HG02885 (cell line): ENCODE measurements at regions not wholly inside any gene's neighbourhood (a gene's known extent, or its start where the extent isn't known, plus 50 kb on each side); places are given as distances from the start of the nearest gene placed in this dataset.
"Not testable (repeated sequence)": the region's sequence is repeated elsewhere in the genome, so short reads cannot be mapped to it uniquely, and the experiment has no call there.

ENCODE experiments used
- ATAC-seq: cut with Tn5 transposase; IDR thresholded peaks from one replicate; pipeline ENCODE4 v1.9.1; 2021; ENCODE audit warnings: mild to moderate bottlenecking; ENCODE audit not compliant: unreplicated experiment, poor library complexity

DNA sequence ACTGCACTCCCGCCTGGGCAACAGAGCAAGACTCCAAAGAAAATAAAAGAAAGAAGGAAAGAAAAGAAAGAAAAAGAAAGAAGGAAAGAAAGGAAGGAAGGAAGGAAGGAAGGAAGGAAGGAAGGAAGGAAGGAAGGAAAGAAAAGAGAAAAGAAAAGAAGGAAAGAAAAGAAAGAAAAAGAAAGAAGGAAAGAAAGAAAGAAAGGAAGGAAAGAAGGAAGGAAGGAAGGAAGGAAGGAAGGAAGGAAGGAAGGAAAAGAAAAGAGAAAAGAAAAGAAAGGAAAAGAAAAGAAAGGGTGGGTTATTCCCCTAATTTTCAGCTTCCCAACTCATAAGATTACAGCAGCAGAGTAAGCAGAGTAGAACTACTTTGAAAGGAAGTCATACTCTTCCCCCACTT, 64.4 kb downstream of the TMEM200C start:
- ATAC-seq = not testable (repeated sequence)

DNA sequence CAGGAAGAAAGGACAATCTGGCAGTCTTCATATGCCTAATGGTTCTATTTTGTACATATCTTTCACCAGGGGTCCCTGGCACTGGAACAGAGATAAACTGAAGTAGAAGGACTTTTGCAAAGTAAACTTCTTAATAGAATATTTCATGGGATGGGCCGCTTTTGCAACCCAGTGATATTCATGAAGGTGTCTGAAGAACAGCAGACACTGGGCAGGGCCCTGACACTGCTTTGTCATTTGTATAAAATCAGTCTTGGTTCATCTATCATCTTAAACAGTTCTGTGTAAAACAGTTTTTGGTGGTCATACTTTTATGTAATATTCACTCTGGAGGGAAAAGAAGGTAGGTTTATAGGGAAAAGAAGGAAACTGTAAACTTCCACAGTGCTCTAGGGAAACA, 66.4 kb downstream of the TMEM200C start:
- ATAC-seq = no peak

DNA sequence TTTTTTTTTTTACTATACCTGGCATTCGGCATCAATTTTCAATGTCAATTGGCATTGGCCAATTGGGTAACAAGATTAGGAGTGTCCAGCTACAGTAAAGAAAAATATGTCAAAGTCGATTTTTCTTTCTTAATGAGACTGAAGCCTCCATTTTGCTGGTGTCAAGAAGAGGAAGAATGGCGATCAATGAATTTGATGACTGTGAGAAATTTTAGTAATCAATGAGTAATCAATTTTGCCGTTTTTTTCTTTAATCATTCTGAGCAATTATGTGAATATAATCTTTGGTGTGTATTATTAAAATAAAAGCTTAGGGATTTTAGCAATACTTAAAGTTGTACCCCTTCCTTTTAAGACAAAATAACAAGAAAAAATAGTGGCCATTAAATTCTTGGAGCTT, 69.7 kb downstream of the TMEM200C start:
- ATAC-seq = no peak

DNA sequence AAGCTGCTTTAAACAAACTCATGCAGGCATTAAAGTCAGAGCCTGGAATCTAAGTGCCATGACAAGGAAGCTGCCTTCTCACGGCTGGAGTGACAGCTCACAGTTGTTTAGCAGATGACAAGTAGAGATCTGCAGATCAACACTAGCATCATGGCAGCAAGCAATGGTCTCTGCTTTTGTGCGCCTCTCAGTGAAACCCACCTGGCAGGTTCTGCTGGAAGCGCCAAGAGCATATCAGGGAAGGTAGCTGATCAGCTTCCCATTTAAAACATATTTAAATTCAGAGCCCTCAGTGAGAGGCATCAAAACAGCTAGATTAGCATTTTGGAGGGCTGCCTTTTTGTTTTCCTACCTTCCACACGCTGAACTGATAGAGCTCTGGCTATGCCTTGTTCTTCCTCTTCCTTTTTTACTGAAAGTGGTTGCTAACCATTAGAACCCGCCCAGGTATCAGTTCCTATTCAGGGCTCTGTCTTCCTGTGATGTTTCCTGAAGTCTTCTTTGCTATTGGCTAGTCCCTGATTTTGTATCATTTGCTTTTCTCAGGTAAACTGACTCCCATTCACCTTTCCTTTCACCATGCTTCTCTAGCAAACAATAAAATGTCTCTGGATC, 70.8 kb downstream of the TMEM200C start:
- ATAC-seq = no peak

DNA sequence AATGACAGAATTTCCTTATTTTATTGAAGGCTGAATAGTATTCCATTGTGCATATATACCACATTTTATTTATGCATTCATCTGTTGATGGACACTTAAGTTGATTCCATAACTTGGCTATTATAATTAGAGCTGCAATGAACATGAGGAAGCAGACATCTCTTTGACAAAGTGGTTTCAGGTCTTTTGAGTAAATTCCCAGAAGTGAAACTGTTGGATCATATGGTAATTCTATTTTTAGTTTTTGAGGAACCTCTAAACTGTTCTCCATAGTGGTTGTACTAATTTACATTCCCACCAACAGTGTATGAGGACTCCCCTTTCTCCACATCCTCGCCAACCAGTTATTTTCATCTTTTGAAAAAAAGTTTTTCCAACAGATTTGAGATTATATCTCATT, 77.5 kb downstream of the TMEM200C start:
- no peak for ATAC-seq

DNA sequence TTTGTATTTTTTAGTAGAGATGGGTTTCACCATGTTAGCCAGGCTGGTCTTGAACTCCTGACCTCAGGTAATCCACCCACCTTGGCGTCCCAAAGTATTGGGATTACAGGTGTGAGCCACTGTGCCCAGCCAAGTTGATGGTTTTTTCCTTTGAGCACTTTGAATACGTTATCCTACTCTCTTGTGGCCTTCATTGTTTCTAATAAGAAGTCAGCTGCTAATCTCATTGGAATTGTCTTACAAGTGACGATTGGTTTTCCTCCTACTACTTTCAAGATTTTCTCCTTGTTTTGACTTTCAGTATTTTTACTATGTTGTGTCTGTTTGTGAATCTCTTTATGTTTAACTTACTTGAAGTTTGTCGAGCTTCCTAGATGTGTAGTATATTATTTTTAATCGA, 88.5 kb downstream of the TMEM200C start:
- no peak for ATAC-seq

DNA sequence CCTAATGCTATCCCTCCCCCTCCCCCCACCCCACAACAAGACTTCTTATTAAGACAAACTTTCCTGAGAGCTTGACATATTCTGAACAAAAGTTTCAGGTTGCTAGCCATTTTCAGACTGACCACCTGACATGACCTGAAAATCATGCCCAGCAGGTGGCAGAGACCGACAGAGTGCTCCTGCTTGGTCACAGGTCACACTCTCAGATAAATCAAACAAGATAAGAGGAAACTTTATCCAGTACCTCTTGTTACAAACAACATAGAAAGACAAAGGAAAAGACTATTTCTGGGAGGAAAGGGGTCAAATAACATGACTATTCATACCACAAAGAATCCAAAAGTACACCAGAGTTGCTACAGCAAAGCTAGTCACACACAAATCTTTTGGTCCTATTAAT, 107.4 kb downstream of the TMEM200C start:
- ATAC-seq = no peak

DNA sequence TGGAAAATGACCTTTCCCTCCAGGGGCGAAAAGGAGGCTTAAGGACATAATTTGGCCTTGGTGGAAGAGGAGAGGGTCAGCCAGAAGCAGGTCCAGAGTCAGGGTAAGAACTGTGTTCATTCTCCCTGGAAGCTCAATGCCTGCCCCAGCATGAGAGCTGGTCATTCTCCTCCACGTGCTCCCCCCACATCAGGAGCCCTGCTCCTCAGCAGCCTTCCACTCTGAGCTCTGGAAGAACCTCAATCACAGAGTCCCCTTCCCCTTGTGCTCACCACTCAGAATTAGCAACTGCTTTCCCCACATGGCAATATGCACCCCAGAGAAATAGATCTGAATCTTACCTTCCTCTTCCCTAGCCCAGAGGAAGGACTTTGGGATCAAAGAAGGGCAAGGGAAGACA, 115.4 kb downstream of the TMEM200C start:
- ATAC-seq = no peak

DNA sequence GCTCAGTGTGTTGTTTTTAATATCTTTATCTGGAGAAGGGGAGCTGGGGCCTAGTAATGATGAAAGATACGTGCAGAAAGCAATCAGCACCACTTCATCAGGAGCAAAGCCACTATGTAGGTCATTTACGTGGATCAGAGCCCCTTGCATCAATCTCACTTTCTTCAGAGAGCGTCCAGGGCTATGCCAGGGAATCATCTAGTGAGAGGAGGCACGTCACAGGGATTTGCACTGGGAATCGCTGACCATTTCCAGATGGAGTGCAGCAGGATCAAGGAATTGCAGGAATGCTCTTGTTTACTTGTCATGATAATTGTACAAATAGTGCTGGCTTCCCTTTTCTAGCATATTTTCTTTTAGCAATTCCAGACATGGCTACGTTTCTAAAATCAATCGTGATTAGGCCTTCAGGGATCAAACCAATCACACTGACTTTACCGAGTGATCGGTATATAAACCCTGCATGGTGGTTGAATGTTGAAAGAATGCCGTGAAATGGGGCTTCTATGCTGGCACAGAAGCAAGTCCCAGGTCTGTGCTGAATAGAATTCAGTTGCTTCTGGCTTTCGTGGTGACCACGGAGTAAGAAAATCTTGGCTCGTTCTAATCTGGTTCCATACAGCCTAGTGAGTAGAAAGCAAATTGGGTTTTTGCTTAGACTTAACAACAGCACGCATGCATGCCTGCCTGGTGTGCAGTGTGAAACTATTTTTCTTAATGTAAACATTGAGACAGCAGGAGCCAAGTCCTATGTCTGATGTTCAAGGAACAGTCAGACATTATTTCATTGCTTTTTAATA, 122.8 kb downstream of the TMEM200C start:
- no peak for ATAC-seq

DNA sequence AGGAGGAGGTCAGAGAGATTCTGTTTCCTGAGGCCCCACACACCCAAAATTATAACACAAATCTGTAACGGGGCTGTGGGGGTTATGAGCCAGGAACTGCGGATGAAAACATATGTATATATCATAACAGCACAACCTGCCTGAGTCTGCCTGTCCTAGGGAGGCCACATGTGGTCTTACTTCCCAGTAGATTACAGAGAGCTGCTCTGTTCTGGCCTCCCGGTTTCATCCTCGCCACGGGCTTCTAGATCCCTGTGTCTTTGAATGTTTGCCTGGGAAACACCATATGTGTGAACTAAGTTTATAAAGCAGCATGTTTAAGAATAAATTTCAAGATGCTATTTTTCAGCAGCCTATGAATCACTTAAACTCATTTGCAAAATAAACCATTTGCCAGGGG, 124.0 kb downstream of the TMEM200C start:
- no peak for ATAC-seq

DNA sequence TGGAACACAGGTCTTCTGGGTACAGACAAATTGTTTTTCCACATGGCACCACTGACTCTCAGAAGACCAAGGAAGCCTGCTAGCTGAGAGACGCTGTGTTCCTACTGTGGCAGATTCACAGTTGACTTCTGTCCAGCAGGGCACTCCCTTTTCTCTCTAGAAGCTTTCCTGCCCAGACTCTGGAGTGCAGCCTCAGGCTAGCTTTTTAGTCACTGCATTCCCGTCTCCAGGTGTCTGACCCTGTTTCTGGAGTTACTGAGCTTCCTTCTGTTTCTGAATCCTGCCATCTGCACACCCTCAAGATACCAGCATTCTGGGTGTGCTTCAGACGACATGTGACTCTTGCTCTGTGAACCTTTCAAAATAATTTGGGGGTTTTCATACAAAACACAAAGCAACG, 125.1 kb downstream of the TMEM200C start:
- ATAC-seq = no peak

DNA sequence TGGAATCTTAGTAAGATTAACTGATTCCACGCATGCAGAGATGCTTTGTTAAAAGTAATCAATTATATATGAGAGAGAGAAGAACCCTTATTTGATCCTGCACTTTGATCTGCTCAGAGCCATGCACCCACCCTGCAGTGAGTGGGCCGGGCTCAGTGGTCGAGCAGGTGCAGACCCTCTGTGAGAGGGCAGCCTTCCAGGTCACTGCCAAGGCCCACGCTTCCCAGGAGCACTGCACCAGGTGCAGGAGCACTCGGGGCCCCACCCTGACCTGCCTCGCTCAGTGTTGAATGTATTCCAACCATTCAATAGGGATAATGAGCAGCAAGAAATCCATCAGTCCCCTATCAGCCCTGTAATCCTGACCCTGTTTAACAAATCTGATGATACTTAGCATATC, 126.9 kb downstream of the TMEM200C start:
- ATAC-seq = no peak

DNA sequence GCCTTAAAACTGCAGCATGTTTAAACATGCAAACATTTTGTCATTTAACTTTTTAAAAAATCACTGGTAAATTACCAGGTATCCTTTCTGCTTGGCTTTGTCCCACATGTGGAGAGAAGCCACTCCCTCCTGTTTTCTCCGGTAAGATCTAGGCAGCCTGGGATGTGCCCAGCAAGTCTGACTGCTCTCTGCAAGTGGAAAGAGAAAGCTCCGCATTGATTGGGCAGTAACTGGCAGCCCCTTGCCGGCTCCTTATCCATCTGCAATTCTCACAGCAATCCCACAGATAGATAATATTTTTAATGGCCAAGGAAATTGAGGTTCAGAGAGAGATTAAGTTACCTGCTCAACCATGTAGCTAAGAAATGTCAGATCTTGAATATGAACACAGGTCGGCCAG, 136.1 kb downstream of the TMEM200C start:
- no peak for ATAC-seq

DNA sequence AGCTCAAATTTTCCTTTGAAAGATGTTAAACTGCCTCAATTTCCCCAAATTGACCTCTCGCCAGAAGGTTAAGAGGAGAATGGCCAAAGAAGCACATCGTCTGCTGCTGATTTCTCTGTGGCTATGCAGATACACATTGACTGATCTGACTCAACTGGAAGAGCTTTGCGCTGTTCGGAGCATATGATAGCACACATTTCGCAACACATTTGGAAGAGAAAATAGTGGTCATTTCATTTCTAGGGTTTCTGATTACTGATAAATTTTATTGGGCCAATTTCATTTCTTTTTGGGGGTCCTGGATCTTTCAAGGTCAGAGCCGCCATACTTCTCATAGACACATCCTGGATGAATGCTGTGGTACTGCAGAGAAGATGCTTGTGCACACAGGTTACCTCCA, 138.5 kb downstream of the TMEM200C start:
- no peak for ATAC-seq

DNA sequence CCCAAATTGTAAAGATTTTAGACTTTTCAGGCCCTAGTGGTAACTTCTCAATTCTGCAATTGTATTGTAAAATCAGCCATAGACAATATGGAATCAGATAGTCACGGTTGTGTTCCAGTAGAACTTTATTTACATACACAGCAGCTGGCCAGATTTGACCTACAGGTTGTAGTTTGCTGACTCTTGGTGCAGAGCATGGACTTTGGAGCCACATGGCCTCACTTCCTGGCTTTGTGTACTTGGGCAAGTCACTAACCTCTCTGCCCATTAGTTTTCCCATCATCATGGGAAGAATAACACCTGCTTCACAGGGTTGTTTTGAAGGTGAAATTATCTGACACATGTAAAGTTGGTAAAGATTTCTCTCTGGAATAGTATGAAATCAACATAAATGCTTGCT, 147.6 kb downstream of the TMEM200C start:
- ATAC-seq = no peak

DNA sequence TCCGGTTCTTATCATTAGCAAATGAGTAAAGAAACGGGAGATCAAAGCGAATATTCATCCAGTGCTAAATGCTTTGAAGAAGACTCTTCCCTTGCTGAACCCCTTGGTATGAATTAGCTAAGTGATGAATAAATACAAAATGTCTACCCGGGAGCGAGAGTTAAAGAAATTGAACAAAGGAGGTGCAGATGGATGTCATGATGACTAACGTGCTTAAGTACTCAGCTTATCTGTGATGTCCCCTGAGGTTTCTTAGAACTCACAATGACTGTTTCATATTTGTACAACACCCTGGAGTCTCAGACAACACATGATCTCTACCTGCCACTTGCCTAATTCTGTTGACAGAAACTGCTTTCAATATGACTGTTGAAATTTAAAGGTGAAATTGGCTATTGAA, 148.5 kb downstream of the TMEM200C start:
- ATAC-seq = no peak

DNA sequence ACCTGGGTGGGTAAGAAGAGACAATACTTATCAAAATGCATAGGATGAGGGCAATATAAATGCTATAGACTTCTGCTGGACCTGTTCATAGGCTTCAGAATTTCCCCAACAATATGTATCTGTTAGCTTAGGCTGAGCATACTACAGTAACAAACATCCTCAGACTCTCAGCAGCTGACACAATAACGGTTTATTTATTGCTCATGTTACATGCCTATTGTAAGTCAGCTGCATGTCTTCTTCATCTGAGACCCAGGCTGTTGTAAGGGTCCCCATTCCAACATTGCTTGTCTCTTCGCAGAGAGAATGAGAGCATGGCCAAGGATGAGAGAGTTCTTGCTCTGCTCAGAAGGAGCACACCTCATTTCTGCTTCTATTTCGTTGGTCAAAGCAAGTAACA, 150.7 kb downstream of the TMEM200C start:
- no peak for ATAC-seq

DNA sequence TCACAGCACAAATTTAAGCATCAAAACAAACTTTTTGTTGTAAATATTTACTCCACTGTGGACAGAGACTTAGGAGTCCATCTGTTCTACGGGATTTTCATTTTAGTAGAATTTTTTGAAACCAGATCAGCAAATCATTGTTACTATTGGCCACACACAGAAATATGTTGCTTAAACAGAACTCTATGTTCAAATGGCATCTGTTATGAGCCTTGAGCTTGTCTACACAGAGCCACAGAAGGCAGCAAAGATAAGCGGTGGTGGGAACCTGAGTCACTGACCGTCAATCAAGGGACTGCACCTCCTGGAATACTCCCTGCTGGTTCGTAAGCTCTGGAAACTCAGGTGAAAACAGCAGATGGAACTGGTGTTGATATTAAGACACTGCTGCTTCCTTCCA, 156.8 kb downstream of the TMEM200C start:
- ATAC-seq = no peak

DNA sequence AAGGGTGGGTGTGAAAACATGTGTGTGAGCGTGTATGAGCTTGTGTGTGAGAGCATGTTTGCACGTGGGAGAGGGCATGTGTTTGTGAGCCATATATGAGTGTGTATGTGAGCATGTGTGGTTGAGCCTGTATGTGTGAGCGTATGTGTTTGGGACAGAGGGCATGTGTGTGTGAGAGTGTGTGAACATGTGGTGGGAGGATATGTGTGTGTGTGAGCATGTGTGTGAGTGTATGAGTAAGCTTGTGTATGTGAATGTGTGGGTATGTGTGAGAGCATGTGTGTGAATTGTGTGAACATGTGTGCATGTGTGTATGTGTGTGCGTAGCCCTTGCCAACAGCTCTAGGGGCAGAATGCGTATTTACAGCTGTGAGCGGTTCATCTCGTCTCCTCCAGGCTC, 163.0 kb downstream of the TMEM200C start:
- no peak for ATAC-seq

DNA sequence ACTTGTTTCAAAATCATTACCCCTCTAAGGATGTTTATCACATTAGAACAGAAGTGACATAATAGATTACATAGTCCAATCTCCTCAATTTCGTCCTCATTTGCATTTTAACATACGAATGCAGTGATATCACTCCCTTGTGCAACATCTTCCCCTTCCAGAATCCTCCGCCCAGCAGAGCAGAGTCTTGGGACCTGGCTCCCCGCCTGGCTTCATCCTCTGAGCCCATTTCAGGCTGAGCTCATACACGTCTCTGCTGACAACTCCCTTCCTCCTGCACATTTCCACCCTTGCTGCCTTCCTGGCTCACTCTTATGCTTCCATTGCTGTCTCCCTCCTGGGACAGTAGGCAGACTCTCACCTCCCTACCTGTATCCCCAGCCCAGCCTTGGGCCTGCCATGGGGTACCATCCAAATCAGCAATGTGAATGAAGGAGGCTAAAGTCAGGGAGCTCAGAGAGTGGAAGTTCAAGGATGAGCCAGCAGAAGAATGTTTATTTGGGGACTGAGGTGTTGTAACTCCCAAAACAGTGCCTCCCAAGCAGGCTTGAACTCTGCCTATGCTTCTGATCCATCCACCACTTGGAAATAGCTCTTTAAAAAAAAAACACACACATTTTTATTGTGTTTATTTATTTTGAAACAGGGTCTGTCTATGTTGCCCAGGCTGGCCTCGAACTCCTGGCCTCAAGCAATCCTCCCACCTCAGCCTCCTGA, 165.2 kb downstream of the TMEM200C start:
- no peak for ATAC-seq

DNA sequence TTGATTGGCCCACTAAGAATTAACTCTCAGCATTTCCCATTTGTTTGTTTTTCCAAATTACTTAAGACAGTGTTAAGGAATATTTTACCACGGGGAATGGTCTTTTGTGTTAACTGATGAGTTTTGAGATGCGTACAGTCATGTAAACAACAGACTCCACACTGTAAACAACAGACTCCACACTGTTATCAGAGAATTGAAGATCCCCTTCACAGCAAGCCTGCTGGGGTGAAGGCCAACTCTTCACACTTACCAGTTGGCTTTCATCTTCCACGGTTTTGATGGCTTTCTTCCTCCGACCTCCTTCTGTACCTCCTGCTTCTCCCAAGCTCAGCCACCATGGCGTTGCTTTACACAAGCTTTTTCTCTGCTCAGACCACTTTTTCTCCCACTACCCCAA, 166.8 kb downstream of the TMEM200C start:
- no peak for ATAC-seq

DNA sequence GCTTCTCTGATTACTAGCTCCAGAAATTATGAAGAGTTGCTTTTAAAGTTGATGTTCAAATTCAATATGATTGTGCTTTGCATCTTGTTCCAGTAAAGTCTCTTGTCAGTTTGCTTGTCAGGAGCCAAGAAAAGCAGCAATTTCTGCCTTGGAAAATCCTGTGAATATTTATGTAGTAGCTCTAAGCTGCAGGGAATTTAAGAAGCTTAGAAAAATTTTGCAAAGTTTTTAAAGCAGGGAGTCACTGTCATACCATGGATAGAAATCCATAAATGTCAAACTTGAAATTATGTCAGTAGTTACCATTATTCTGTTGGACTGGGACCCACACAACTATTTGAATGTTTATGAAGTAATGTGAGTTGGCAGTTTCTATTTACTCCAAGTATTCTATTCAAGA, 169.3 kb downstream of the TMEM200C start:
- ATAC-seq = no peak
